NB4 (cell line): ENCODE measurements at regions not wholly inside any gene's neighbourhood (a gene's known extent, or its start where the extent isn't known, plus 50 kb on each side); places are given as distances from the start of the nearest gene placed in this dataset.

Experiments used
- CTCF ChIP-seq: IDR thresholded peaks from one replicate; pipeline ENCODE4 v1.5.1; 2012; ENCODE audit warnings: low read depth, low read length
- POLR2A ChIP-seq: IDR thresholded peaks from 2 replicates; pipeline ENCODE4 v1.6.1; 2011; ENCODE audit warnings: mild to moderate bottlenecking; ENCODE audit not compliant: insufficient read length; ENCODE audit errors: extremely low read depth
- TF ChIP-seq, protein P1 (sequence below): IDR thresholded peaks from 2 replicates; pipeline ENCODE4 v1.6.1; 2011; ENCODE audit warnings: low read depth, low read length

- no peak for TF ChIP-seq POLR2A
- no peak for TF ChIP-seq CTCF
- TF ChIP-seq, protein P1, sequence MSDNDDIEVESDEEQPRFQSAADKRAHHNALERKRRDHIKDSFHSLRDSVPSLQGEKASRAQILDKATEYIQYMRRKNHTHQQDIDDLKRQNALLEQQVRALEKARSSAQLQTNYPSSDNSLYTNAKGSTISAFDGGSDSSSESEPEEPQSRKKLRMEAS: no peak
Measured at GRCh38 chr1:14037101-14037847, 337.3 kb downstream of the PRDM2 start.
